DOHH2 (cell line): ENCODE measurements at regions not wholly inside any gene's neighbourhood (a gene's known extent, or its start where the extent isn't known, plus 50 kb on each side); places are given as distances from the start of the nearest gene placed in this dataset.

Source experiments
- EZH2phosphoT487 ChIP-seq: fragments of 200-600 bp; sonication (generic); IDR thresholded peaks from 2 replicates; pipeline ENCODE4 v1.6.1; 2017; ENCODE audit warnings: borderline replicate concordance, mild to moderate bottlenecking, antibody characterized with exemption, low read length, moderate library complexity, mixed read lengths
- TF ChIP-seq, protein P1 (sequence below): fragments of 200-600 bp; sonication (generic); IDR thresholded peaks from one replicate; pipeline ENCODE4 v1.5.1; 2014; ENCODE audit warnings: antibody characterized with exemption, mild to moderate bottlenecking, low read depth, low read length; ENCODE audit not compliant: poor library complexity, severe bottlenecking

DNA sequence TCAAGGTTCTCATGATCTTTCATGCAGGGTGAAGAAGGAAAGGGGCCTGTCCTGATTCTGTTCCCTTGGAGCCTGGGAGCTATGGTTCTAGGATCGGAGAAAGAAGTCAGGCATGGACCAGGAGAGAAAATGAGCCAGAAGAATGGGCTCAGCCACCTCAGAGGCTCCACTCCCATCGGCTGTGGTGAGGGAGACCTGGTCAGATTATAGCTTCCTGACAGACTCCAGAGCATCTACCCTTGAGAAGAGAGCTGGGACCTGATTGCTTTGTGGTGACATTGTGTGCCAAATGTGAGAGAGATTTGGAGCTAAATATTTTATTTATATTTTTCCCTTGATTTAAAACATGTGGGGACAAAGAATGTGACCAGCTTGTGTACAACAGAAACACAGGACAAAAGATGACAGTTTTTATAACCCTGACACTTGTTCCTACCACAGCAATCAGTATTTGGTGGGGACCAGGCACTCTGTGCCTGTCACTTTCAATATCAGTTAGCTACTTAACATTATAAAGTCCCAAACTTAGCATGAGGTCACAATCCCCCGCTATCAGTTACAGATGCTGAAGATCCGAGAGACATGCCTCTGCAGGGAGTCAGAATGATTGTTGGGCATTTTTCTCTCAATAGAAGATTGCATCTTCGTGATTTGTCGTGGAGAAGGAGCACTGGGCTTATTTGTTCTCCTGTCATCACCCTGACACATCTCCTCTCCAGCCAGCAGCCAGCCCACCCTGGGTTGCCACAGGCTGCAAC, 228.3 kb upstream of the ADAMTS16 start:
- no peak for TF ChIP-seq EZH2phosphoT487
- TF ChIP-seq, protein P1, sequence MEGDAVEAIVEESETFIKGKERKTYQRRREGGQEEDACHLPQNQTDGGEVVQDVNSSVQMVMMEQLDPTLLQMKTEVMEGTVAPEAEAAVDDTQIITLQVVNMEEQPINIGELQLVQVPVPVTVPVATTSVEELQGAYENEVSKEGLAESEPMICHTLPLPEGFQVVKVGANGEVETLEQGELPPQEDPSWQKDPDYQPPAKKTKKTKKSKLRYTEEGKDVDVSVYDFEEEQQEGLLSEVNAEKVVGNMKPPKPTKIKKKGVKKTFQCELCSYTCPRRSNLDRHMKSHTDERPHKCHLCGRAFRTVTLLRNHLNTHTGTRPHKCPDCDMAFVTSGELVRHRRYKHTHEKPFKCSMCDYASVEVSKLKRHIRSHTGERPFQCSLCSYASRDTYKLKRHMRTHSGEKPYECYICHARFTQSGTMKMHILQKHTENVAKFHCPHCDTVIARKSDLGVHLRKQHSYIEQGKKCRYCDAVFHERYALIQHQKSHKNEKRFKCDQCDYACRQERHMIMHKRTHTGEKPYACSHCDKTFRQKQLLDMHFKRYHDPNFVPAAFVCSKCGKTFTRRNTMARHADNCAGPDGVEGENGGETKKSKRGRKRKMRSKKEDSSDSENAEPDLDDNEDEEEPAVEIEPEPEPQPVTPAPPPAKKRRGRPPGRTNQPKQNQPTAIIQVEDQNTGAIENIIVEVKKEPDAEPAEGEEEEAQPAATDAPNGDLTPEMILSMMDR, result no peak
